B cell (primary cell): ENCODE measurements at regions not wholly inside any gene's neighbourhood (a gene's known extent, or its start where the extent isn't known, plus 50 kb on each side); places are given as distances from the start of the nearest gene placed in this dataset.

ENCODE experiments used
- EZH2 ChIP-seq: IDR thresholded peaks from 2 replicates; pipeline ENCODE4 v1.6.1; 2012; ENCODE audit warnings: borderline replicate concordance, low read depth, mild to moderate bottlenecking, moderate library complexity, low read length; ENCODE audit not compliant: insufficient read depth, poor library complexity, severe bottlenecking
- TF ChIP-seq, protein P1 (sequence below): fragments of 200-600 bp; IDR thresholded peaks from one replicate; pipeline ENCODE4 v1.8.0; 2022; ENCODE audit warnings: antibody characterized with exemption, mild to moderate bottlenecking

DNA sequence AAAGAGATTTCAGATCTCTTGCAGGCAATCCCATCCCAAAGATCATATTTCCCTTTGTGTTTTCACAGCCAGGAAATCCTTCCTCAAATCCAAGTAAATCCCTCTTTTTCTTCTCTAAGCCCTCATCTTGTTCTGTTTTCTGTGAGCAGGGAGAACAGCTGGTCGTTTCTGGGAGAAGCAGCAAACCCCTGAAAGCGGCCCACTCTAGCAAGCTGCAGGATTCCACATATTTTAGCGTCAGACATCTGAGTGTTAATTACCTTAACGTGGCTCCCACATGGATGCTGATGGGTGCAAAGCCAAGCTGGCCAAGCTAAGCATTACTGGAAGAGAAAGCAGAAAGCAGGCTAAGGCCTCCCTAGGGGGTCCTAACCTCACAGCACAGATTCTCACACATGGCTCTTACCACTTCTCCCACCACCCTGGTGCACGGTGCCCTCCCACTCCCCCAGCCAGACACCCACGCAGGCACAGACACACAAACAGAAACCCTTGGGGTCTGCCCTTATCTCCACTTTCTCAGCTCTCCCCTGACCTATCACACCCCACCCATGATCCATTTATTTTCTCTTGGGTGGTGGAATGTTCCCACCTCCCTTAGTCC lies 551.0 kb upstream of the AUTS2 start:
- TF ChIP-seq, protein P1, sequence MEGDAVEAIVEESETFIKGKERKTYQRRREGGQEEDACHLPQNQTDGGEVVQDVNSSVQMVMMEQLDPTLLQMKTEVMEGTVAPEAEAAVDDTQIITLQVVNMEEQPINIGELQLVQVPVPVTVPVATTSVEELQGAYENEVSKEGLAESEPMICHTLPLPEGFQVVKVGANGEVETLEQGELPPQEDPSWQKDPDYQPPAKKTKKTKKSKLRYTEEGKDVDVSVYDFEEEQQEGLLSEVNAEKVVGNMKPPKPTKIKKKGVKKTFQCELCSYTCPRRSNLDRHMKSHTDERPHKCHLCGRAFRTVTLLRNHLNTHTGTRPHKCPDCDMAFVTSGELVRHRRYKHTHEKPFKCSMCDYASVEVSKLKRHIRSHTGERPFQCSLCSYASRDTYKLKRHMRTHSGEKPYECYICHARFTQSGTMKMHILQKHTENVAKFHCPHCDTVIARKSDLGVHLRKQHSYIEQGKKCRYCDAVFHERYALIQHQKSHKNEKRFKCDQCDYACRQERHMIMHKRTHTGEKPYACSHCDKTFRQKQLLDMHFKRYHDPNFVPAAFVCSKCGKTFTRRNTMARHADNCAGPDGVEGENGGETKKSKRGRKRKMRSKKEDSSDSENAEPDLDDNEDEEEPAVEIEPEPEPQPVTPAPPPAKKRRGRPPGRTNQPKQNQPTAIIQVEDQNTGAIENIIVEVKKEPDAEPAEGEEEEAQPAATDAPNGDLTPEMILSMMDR, result no peak
- TF ChIP-seq EZH2, result no peak
